Psoas muscle (tissue), 7 donors: ENCODE measurements at regions not wholly inside any gene's neighbourhood (a gene's known extent, or its start where the extent isn't known, plus 50 kb on each side); places are given as distances from the start of the nearest gene placed in this dataset.
"Not testable (repeated sequence)": the region's sequence is repeated elsewhere in the genome, so short reads cannot be mapped to it uniquely, and the experiment has no call there.

Source experiments
- ATAC-seq, 4 donors: fragments of 200-7000 bp; cut with Tn5 transposase; one replicate each; pipeline ENCODE4 v1.9.1; 2020; ENCODE audit warnings: moderate library complexity in 3 of 4, mild to moderate bottlenecking in 2 of 4
- DNase-seq, 2 donors: peaks; one replicate each; pipeline ENCODE4 v3.0.0-alpha.2; 2020
- H3K27ac ChIP-seq: fragments of 200-600 bp; one replicate; pipeline ENCODE4 v1.8.0; 2022
- H3K27me3 ChIP-seq, 3 donors: fragments of 200-600 bp in 1 of 3; one replicate each; pipeline versions ENCODE4 v1.6.1 to v1.8.0; 2013 to 2022; ENCODE audit warnings: low read length in 2 of 3, mild to moderate bottlenecking in 2 of 3, moderate library complexity in 1 of 3; ENCODE audit not compliant: insufficient read depth in 3 of 3
- H3K36me3 ChIP-seq, 2 donors: fragments of 200-600 bp in 1 of 2; one replicate each; pipeline versions ENCODE4 v1.6.1 to v1.8.0; 2013 to 2022; ENCODE audit warnings: low read depth in 1 of 2, mild to moderate bottlenecking in 1 of 2, moderate library complexity in 1 of 2; ENCODE audit not compliant: insufficient read depth in 1 of 2
- H3K4me1 ChIP-seq: fragments of 200-600 bp; one replicate; pipeline ENCODE4 v1.8.0; 2022
- H3K4me3 ChIP-seq: fragments of 200-600 bp; one replicate; pipeline ENCODE4 v1.8.0; 2022; ENCODE audit warnings: mild to moderate bottlenecking
- H3K9me3 ChIP-seq: fragments of 200-600 bp; one replicate; pipeline ENCODE4 v1.8.0; 2022
- WGBS, 3 donors: extraction: QIAGEN DNeasy Blood & Tissue Kit; methylation state at CpG; one replicate each; pipeline versions ENCODE4 v1.1.6 to v1.1.7; 2013; 5-methylcytosine and 5-hydroxymethylcytosine counted together
- intact Hi-C, 2 donors: fragments of 100-400 bp; cut with DNase I; formaldehyde crosslinking; loops; one replicate each; pipeline versions ENCODE4 v1.11.0 to v1.14.2; 2022
- TF ChIP-seq, protein P1 (sequence below): fragments of 200-600 bp; IDR thresholded peaks from one replicate; pipeline ENCODE4 v1.8.0; 2022; ENCODE audit warnings: antibody characterized with exemption
- donor health status: healthy with polysubstance abuse.
- donor health status: DM: no; HTN: no; CAD: no; lungs with moderate emphysema.
- donor health status: Bipolar disorder and iron deficiency.
- donor health status: healthy.
- donor health status: DM: yes; HTN: yes; CAD: no.
- donor health status: DM: no; HTN: no; CAD: no.
- donor health status: DM: yes; HTN: yes; CAD: no.

DNA sequence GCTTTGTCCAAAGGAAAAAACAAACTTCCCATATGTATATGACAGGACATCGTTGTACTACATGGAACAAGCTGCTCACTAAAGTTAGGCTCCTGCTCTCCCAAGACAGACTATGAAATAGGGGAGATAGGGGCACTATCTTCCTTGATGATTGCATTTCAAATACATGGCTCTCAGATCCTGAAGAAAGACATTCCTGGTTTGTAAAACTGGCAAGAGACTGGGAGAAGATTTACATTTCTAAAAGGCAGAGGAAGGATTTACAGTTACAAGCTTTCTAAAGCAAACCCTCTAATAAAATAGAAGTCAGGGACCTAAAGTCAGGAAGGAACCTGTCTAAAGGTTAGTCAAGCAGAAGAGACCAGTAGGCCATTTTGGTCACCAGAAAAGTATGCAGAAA is 103.7 kb downstream of the SLC17A6 start:
- no peak for ATAC-seq
- H3K9me3 ChIP-seq, result no peaks in the 10 kb centered on the region
- no peaks in the 10 kb centered on the region for H3K27me3 ChIP-seq
- TF ChIP-seq, protein P1, sequence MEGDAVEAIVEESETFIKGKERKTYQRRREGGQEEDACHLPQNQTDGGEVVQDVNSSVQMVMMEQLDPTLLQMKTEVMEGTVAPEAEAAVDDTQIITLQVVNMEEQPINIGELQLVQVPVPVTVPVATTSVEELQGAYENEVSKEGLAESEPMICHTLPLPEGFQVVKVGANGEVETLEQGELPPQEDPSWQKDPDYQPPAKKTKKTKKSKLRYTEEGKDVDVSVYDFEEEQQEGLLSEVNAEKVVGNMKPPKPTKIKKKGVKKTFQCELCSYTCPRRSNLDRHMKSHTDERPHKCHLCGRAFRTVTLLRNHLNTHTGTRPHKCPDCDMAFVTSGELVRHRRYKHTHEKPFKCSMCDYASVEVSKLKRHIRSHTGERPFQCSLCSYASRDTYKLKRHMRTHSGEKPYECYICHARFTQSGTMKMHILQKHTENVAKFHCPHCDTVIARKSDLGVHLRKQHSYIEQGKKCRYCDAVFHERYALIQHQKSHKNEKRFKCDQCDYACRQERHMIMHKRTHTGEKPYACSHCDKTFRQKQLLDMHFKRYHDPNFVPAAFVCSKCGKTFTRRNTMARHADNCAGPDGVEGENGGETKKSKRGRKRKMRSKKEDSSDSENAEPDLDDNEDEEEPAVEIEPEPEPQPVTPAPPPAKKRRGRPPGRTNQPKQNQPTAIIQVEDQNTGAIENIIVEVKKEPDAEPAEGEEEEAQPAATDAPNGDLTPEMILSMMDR, result no peak
- DNase-seq, result no peak
- intact Hi-C loops, result no loop called here
- no peaks in the 10 kb centered on the region for H3K4me1 ChIP-seq
- H3K4me3 ChIP-seq, result no peak overlapping the region
- H3K27ac ChIP-seq, result no peak overlapping the region
- 21 to 29% (median 28%) methylated on average over 1 of the region's 1 CpG for WGBS, 3 donors
- H3K36me3 ChIP-seq, result no peaks in the 10 kb centered on the region

DNA sequence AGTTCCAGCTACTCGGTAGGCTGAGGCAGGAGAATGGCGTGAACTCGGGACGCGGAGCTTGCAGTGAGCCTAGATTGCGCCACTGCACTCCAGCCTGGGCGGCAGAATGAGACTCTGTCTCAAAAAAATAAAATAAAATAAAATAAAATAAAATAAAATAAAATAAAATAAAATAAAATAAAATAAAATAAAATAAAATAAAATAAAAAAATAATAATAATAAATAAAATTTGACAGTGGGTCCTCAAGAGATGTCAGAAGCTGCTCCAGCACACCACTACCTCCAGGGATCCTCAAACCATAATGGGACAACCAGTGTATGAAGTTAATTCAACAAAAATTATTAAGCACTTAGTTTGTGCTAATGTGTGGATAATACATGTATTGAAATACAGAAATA is 97.4 kb downstream of the SLC17A6 start:
- H3K36me3 ChIP-seq, DNase-seq, H3K4me3 ChIP-seq, intact Hi-C loops, H3K4me1 ChIP-seq, H3K27ac ChIP-seq, H3K27me3 ChIP-seq, ATAC-seq, H3K9me3 ChIP-seq: not testable (repeated sequence)
- WGBS, 3 donors, result 96 to 99% (median 97%) methylated on average over 7 of the region's 7 CpGs

DNA sequence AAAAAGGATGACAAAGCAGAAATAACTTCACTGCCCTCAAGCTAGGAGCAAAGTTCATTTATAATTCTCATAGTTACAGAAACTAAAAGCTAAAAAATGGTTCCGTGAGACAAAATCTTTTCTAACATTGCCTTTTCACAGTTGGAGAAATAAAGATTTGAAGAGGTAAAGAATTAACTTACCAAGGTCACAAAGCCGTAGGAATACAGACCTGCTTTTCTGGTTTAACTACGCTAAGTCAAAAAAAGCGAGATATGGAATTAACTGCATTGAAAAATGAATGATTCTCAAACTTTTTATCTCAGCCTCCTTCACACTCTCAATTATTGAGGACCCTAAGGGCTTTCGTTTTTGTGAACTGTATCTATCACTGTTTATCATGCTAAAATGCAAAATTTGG is 95.3 kb downstream of the SLC17A6 start:
- Histone ChIP-seq H3K36me3 (no peaks in the 10 kb centered on the region), H3K4me3 (no peak overlapping the region), H3K9me3 (no peaks in the 10 kb centered on the region), H3K27ac (no peak overlapping the region), H3K27me3 (no peaks in the 10 kb centered on the region), H3K4me1 (peaks cover 3% of the 10 kb centered on the region)
- TF ChIP-seq, protein P1, result no peak
- DNase-seq (no peak), ATAC-seq (no peak)
- WGBS, 3 donors, result 90 to 92% (median 91%) methylated on average over 5 of the region's 5 CpGs
- intact Hi-C loops, result no loop called here

DNA sequence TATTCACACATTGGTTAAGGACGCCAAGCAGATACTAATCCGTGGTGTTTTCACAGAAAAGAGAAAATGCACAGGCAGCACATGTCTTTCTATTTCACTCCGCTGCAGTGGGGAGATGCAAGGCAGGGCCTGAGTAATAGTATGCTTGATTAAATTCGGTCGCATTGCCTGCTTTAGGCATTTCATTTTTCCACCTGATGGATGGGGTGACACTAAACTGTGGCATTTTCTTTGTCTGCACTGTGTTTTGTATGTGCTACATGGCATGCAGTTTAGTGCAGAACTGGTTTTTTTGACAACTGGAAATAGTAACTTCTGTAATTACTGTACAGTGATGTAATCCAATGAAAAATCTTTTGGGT is 94.9 kb downstream of the SLC17A6 start:
- H3K9me3 ChIP-seq, result no peaks in the 10 kb centered on the region
- DNase-seq (no peak), ATAC-seq (peak in 1 of 4 donors; percentile 24)
- WGBS, 3 donors, result 7 to 14% (median 12%) methylated on average over 5 of the region's 5 CpGs
- intact Hi-C loops, result no loop called here
- no peak overlapping the region for H3K27ac ChIP-seq
- no peaks in the 10 kb centered on the region for H3K36me3 ChIP-seq
- H3K4me1 ChIP-seq, result peaks cover 3% of the 10 kb centered on the region
- H3K4me3 ChIP-seq, result peak overlapping the region; percentile 65
- TF ChIP-seq, protein P1, result no peak
- H3K27me3 ChIP-seq, result no peaks in the 10 kb centered on the region

DNA sequence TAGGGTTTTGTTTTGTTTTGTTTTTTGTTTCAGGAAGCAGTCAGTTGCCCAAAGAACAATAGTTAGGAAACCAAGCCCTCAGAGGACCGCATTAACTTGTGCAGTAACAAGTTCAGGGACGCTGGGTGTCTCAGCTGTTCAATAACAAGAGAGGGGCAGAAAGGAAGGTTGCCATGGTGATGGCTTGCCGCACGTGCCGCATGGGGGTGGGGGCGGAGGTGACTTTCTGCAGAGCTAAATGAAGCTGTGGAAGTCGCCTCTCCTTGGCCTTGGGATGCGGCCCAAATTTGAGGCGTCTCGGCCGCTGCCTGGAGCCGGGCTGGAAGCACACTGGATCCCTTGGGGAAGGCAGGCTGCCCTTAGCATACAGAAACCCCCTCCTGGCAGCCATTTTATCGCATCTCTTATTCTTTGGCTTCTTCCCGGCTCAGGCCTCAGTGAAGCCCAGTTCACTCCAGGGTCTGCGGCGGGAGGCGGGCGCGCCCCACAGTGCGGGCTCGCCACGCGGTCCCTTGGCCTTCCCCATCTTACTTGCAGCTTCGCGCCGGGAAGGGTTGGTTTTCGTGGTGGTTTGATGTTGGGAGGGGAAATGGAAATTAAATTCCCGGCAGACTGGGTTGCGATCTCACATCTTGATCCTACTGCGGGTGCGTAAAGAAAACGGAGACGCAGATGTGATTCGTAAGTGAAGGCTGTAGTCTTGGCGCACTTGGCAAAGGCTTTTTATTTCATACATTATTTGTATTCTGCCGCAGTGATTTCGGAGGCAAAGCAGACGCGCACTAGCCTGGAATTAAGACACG is 94.3 kb downstream of the SLC17A6 start:
- peak overlapping the region; percentile 65 for H3K4me3 ChIP-seq
- no peaks in the 10 kb centered on the region for H3K27me3 ChIP-seq
- no peaks in the 10 kb centered on the region for H3K9me3 ChIP-seq
- 2 to 3% (median 2%) methylated on average over 40 of the region's 40 CpGs for WGBS, 3 donors
- DNase-seq (peak; percentile 23 to 68), ATAC-seq (peak; percentile 49 to 78 (median 64))
- H3K27ac ChIP-seq, result no peak overlapping the region
- H3K36me3 ChIP-seq, result no peaks in the 10 kb centered on the region
- TF ChIP-seq, protein P1, result no peak
- H3K4me1 ChIP-seq, result peaks cover 3% of the 10 kb centered on the region
- intact Hi-C loops, result no loop called here
